Mesodermal cell (in vitro differentiated cells): ENCODE measurements at regions not wholly inside any gene's neighbourhood (a gene's known extent, or its start where the extent isn't known, plus 50 kb on each side); places are given as distances from the start of the nearest gene placed in this dataset.
A peak's percentile ranks its signal among the peaks of the same experiment; 100 is the strongest.

Experiments
- H3K27ac ChIP-seq: 2 replicates; pipeline ENCODE4 v1.7.0; 2013; ENCODE audit warnings: mild to moderate bottlenecking, low read depth, low read length, moderate library complexity; ENCODE audit not compliant: severe bottlenecking
- H3K36me3 ChIP-seq: 2 replicates; pipeline ENCODE4 v1.7.1; 2013; ENCODE audit warnings: mild to moderate bottlenecking, low read length, moderate library complexity; ENCODE audit not compliant: control insufficient read depth, insufficient read depth
- H3K4me1 ChIP-seq: one replicate; pipeline ENCODE4 v1.7.1; 2013; ENCODE audit warnings: mild to moderate bottlenecking, low read length; ENCODE audit not compliant: insufficient read depth, control insufficient read depth, poor library complexity, severe bottlenecking
- H3K4me3 ChIP-seq: 2 replicates; pipeline ENCODE4 v1.7.0; 2013; ENCODE audit warnings: low read length, control low read depth, mild to moderate bottlenecking; ENCODE audit not compliant: insufficient read depth, poor library complexity, severe bottlenecking; ENCODE audit errors: extremely low read depth
- H3K9me3 ChIP-seq: 2 replicates; pipeline ENCODE4 v1.7.1; 2013; ENCODE audit warnings: mild to moderate bottlenecking, low read length, moderate library complexity; ENCODE audit not compliant: control insufficient read depth
- WGBS, 2 experiments: methylation state at CpG; one replicate each; pipeline ENCODE4 v1.1.5; 2013; ENCODE audit warnings: missing lambda C conversion rate in 2 of 2; ENCODE audit not compliant: insufficient coverage in 2 of 2; 5-methylcytosine and 5-hydroxymethylcytosine counted together

DNA sequence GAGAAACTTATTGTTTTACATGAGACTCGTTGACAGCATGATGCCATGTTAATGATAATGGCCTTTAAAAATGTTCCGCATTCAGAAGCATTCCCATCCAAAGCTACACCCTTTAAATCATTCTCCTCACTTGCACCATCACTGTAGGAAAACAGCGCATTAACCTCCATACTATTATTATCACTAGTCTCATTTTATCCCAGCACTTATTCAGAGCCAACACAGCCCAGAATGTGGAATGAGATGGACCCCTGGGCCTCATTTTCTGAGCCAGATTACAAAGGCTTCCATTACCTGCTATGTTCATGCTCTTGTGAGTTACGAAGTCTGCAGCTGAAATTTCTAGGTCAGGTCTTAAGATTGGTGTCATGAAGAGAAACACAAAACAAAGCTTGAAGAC, 159.4 kb downstream of the HS3ST3A1 start:
- no peak overlapping the region for H3K27ac ChIP-seq
- peaks cover 8% of the 10 kb centered on the region for H3K4me1 ChIP-seq
- H3K4me3 ChIP-seq, result no peak overlapping the region
- WGBS, 2 experiments, result 94 to 98% methylated on average over 3 to 4 of the region's 4 CpGs
- no peaks in the 10 kb centered on the region for H3K36me3 ChIP-seq
- no peaks in the 10 kb centered on the region for H3K9me3 ChIP-seq

DNA sequence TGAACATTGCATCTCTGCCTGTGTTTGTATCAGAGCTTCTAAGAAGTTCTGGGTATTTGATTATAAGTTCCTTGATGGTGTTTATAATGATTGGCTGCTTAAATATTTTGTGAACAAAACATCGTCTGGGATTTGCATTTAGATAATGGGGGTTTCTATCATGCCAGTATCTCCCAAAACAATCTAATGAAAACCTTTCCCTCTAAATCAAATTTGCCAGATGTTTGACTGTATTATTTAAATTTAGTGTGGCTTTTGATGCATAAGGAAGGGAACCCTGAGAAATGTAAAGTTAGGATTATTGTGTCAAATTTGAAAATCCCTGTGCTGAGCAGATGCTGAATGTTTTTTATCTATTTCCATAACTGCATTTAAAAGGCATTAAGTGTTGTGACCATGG, 159.9 kb downstream of the HS3ST3A1 start:
- Histone ChIP-seq H3K4me1 (peaks cover 8% of the 10 kb centered on the region), H3K9me3 (no peaks in the 10 kb centered on the region), H3K4me3 (no peak overlapping the region), H3K27ac (no peak overlapping the region), H3K36me3 (no peaks in the 10 kb centered on the region)
- no CpG with 5 or more reads among the region's 1 CpG for WGBS, 2 experiments

DNA sequence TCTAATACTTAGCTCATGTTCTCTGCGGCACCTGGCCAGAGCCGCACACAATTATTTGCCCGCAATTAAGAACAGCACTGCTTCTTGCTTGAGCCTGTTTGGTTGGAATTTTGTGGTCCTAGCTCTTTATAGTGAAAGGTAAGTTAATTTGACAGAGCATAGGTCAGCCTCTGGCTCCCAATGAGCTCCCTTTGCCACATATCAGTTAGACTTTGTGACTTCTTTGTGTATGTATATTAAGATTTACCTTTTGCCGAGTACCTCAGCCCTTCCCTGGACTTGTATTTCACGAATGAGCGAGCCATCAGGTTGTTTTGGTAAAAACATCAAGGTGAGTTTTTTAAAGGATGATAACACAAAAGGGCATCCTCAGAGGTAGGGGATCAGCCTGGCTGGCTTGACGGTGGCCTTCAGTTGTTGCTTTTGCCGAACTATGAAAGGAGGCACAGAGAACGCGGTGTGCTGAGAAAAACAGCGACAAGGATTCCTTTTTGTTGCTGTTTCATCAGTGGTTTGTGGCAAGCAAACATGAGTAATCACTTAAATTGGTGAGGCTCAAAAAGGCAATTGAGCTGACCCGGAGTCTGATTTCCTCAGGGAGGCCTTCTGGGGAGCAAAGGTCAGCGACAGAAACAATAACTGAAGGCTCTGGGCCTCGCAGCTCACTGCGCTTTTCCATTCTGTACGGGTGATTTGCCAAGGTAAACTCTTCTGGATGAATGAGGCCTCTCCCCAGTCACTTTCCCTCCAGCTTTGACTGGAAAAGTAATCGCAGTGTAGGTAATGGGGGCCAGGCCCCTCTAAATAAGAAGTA, 163.6 kb downstream of the HS3ST3A1 start:
- Histone ChIP-seq H3K4me3 (no peak overlapping the region), H3K27ac (peak overlapping the region; percentile 10)

DNA sequence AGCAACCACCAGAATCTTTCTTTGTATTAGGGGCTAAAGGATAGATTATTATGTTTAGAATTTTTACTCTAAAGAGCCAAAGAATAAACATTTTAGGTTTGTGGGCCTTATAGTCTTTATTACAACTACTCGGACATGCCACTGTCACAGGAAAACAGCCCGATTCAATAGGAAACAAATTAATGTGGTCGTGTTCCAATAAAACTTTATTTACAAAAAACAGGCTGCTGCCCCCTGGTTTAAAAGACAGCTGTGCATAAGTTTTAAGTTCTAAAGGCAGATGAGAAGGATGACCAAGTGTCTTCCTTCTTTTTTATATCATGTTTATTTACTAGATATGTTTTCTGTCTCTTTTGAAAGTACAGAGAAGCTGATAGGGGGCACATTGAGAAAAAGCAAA, 166.5 kb downstream of the HS3ST3A1 start:
- Histone ChIP-seq H3K4me1 (peaks cover 8% of the 10 kb centered on the region), H3K36me3 (no peaks in the 10 kb centered on the region), H3K27ac (no peak overlapping the region), H3K9me3 (no peaks in the 10 kb centered on the region), H3K4me3 (no peak overlapping the region)
- WGBS, 2 experiments, result no CpG with 5 or more reads among the region's 3 CpGs

More for the DNA sequence above, 163.6 kb downstream of the HS3ST3A1 start:
- Histone ChIP-seq H3K9me3 (no peaks in the 10 kb centered on the region), H3K36me3 (no peaks in the 10 kb centered on the region), H3K4me1 (peaks cover 8% of the 10 kb centered on the region)
- WGBS, 2 experiments, result 88 to 90% methylated on average over 13 to 15 of the region's 17 CpGs

DNA sequence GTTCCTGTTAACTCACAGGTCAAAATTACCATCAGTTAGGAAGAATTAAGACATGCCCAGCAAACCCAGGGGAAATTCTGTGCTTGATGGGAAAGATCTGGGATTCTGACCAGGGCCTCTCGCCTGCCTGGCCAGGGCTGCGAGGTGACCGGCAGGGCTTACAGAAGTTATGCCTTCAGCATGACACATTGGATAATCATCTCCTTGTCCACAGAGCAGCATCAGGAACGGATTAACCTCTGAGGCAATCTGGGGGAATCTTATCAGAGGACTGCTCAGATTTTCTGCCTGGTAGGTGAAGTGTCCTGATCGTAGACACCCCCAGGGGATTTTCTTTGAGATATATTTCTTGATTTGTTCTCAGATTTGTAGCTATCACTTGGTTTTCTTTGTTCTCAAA, 172.5 kb downstream of the HS3ST3A1 start:
- Histone ChIP-seq H3K4me1 (peaks cover 17% of the 10 kb centered on the region), H3K4me3 (no peak overlapping the region), H3K36me3 (no peaks in the 10 kb centered on the region), H3K9me3 (no peaks in the 10 kb centered on the region), H3K27ac (peak overlapping the region; percentile 51)
- WGBS, 2 experiments, result 59 to 62% methylated on average over 4 of the region's 5 CpGs

DNA sequence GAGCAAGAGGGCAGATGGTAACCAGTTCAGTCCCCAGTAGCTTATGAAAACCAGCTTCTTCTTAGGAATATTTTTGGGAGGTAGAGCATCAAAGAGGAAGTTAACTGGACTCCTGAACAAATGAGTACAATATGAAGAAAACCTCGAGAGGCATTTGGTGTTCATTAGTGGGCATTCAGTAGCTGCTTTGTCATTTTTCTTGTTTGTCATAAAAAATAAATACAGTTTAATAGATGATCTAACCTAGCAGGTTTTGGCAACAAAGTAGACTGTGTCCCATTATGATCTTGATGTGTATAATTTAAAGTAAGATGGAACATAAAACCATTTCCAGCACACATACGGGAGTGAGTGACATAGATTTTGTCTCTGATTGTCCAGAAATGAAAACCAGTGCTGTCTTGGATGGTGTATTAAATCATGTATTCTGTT, 173.1 kb downstream of the HS3ST3A1 start:
- Histone ChIP-seq H3K27ac (peak overlapping the region; percentile 51), H3K4me1 (peaks cover 17% of the 10 kb centered on the region), H3K9me3 (no peaks in the 10 kb centered on the region), H3K36me3 (no peaks in the 10 kb centered on the region), H3K4me3 (no peak overlapping the region)
- no CpG with 5 or more reads among the region's 2 CpGs for WGBS, 2 experiments

DNA sequence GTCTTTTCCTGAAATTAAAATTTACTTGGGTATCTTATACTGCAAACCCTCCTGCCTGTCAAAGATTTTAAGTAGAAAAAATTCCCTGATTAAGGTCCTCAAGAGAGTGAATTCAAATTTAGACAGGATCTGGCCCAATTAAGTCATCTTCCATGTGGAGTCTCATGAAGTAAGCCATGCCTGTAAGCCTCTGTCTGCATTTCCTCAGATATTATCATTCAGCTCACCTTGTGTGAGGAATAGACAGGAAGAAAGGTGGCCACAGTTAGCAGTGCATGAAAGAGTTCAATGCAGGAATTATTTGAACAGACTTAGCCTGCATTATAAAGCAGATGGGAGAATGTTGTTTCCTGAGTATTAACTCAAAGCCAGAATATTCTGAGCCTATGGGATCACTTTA, 174.7 kb downstream of the HS3ST3A1 start:
- peaks cover 17% of the 10 kb centered on the region for H3K4me1 ChIP-seq

DNA sequence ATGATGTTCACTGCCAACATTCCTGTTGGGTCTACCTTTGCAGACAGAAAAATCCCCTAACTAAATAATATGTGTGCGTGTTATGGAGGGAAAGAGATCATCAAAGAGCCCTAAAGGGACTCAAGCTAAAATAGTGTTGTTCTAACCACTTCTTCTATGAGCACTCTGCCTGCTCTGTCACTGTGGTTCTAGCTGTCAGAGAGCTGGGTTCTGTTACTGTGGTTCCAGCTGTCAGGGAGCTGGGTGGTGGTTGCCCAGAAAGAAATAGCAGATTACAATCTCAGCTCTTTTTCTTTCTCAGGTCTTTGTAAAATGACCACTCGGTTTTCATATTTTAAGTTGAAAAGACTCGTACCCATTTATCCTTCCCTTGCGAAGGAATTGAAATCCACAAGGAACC, 176.3 kb downstream of the HS3ST3A1 start:
- Histone ChIP-seq H3K4me3 (no peak overlapping the region), H3K9me3 (no peaks in the 10 kb centered on the region), H3K27ac (no peak overlapping the region), H3K36me3 (no peaks in the 10 kb centered on the region), H3K4me1 (peaks cover 17% of the 10 kb centered on the region)
- no CpG with 5 or more reads among the region's 4 CpGs for WGBS, 2 experiments

More for the DNA sequence above, 174.7 kb downstream of the HS3ST3A1 start:
- Histone ChIP-seq H3K9me3 (no peaks in the 10 kb centered on the region), H3K4me3 (no peak overlapping the region), H3K27ac (no peak overlapping the region), H3K36me3 (no peaks in the 10 kb centered on the region)

DNA sequence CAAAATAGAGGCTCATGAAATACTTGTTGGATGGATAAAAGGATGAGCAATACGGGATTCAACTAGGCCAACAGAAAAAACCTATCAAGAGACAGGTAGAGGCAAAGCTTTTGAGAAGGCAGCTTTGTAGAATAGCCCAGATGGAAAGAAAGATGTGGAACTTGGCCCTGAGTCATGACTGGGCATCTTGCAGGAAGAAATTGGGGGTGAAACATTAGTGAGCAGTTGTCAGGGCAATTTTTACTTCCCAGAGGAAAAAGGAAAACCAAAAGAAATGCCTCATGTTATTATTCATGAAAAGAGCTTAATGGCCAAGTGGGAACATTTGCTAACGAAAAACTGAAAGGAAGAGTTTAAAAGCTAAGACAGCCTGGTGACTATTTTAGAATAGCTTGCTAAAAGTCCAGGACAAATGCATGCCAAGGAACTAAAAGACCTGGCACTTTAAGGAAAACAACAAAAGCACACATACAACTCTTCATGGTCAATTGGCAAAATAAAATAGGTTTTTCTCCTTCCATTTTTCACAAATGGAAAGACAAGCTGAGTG, 180.1 kb downstream of the HS3ST3A1 start:
- no peaks in the 10 kb centered on the region for H3K36me3 ChIP-seq
- no peak overlapping the region for H3K27ac ChIP-seq
- no peaks in the 10 kb centered on the region for H3K4me1 ChIP-seq
- no peak overlapping the region for H3K4me3 ChIP-seq
- H3K9me3 ChIP-seq, result no peaks in the 10 kb centered on the region
- 86 to 90% methylated on average over 2 of the region's 2 CpGs for WGBS, 2 experiments

DNA sequence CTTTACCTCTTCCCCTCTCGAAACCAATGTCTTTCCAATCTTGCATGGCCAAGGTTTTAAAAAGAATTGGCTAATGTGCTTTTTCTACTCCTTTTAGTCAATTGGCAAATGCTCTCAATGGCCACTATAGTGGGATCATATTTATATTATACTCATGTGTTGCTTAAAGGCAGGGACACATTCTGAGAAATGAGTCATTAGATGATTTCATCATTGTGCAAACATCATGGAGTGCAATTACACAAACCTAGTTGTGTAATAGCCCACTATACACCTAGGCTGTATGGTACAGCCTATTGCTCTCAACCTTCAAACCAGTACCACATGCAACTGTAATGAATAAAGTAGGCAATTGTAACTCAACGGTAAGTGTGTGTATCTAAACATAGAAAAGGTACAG, 180.9 kb downstream of the HS3ST3A1 start:
- 80% methylated on average over 1 of the region's 2 CpGs; no CpG with 5 or more reads in 1 of the 2 experiments for WGBS, 2 experiments
- no peak overlapping the region for H3K4me3 ChIP-seq

DNA sequence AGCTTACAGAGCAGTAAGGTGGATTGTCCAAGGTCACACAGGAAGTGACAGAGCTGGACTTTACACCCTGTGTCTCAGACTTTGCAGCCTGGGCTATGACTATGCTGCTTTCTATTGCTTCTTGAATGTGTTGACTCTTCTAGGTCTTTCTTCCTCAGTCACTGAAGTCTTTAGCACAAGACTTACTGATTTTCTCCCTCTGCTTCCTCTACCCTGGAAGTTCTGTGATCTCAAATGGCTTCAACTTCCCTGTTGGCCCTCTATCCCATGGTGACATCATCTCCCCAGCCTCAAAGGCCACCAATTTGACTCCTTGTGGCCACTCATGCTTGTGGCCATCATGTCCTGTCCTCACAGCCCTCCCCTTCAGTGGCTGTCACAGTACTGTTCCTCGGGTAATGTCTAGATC, 181.3 kb downstream of the HS3ST3A1 start:
- H3K27ac ChIP-seq, result no peak overlapping the region
- WGBS, 2 experiments, result 93 to 100% methylated on average over 1 of the region's 1 CpG
- no peaks in the 10 kb centered on the region for H3K36me3 ChIP-seq
- no peaks in the 10 kb centered on the region for H3K9me3 ChIP-seq
- peaks cover 9% of the 10 kb centered on the region for H3K4me1 ChIP-seq
- H3K4me3 ChIP-seq, result no peak overlapping the region

More for the DNA sequence above, 180.9 kb downstream of the HS3ST3A1 start:
- Histone ChIP-seq H3K36me3 (no peaks in the 10 kb centered on the region), H3K27ac (no peak overlapping the region), H3K9me3 (no peaks in the 10 kb centered on the region), H3K4me1 (peaks cover 5% of the 10 kb centered on the region)
